ENCODE measurements at regions not wholly inside any gene's neighbourhood (a gene's known extent, or its start where the extent isn't known, plus 50 kb on each side); places are given as distances from the start of the nearest gene placed in this dataset.

DNA sequence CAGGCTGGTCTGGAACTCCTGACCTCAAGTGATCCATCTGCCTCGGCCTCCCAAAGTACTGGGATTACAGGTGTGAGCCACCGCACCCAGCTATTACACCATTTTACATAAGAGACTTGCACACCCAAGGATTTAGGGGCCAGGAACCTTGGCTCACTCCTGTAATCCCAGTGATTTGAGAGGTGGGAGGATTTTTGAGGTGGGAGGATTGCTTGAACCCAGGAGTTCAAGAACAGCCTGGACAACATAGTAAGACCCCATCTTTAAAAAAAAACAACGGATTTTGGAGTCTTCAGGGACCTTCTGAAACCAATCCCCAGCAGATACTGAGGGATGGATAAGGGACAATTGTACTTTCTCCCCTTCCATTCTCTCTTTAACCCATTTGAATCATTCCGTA, 55.3 kb upstream of the PIM1 start:
- H3K4me3 ChIP-seq (ENCODE audit: low read depth, low read length) = no peak overlapping the region
- TF ChIP-seq, protein P1, sequence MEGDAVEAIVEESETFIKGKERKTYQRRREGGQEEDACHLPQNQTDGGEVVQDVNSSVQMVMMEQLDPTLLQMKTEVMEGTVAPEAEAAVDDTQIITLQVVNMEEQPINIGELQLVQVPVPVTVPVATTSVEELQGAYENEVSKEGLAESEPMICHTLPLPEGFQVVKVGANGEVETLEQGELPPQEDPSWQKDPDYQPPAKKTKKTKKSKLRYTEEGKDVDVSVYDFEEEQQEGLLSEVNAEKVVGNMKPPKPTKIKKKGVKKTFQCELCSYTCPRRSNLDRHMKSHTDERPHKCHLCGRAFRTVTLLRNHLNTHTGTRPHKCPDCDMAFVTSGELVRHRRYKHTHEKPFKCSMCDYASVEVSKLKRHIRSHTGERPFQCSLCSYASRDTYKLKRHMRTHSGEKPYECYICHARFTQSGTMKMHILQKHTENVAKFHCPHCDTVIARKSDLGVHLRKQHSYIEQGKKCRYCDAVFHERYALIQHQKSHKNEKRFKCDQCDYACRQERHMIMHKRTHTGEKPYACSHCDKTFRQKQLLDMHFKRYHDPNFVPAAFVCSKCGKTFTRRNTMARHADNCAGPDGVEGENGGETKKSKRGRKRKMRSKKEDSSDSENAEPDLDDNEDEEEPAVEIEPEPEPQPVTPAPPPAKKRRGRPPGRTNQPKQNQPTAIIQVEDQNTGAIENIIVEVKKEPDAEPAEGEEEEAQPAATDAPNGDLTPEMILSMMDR (IDR thresholded peaks at IDR 0.05; ENCODE audit: low read depth, low read length, missing control alignments) = no peak
- DNase-seq (ENCODE audit: low read depth) = no peak

DNA sequence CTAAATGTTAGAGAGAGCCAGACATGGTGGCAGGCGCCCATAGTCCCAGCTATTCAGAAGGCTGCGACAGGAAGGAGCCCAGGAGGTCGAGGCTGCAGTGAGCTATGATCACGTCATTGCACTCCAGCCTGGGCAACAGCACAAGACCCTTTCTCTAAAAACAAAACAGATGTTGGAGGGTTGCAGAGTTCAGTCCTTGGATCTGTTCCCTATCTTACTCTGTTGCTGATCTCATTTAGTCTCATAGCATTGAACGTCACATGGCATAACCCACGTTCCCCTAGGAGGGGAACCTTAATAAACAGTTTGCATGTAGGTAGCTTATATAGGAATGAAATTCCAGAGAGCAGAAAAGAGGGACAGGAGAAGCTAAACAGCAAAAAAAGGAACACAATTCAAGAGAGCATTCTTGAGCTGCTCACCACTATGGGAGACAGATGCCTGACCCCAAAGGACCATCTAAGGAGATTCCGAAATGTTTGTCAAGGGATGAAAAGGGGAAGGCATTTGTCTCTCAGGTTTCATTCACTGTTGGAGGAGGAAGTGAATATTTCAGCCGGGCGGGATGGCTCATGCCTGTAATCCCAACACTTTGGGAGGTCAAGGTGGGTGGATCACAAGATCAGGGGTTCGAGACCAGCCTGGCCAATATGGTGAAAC, 54.6 kb upstream of the PIM1 start:
- TF ChIP-seq, protein P1 (IDR thresholded peaks at IDR 0.05; ENCODE audit: low read depth, low read length, missing control alignments) = no peak
- no peak for DNase-seq (ENCODE audit: low read depth)
- H3K4me3 ChIP-seq (ENCODE audit: low read depth, low read length) = no peak overlapping the region

DNA sequence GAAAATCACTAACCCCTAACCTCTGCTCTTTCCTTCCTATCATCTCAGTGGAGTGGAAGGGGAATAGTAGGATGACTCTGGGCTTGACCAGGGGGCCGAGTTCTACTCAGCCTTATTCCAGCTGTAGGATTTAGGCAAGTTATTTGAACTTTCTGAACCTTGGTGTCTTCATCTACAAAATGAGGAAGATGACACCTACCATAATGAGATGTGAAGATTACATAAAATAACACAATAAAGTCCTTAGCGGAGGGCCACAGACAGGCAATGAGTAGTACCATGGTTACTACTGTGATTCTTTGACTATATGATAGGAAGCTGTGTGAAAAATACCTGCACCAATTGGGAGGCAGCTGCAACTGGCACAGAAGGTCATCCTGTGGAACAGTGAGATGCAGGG, 53.6 kb upstream of the PIM1 start:
- DNase-seq (ENCODE audit: low read depth) = no peak
- no peak overlapping the region for H3K4me3 ChIP-seq (ENCODE audit: low read depth, low read length)
- TF ChIP-seq, protein P1 (IDR thresholded peaks at IDR 0.05; ENCODE audit: low read depth, low read length, missing control alignments) = no peak

DNA sequence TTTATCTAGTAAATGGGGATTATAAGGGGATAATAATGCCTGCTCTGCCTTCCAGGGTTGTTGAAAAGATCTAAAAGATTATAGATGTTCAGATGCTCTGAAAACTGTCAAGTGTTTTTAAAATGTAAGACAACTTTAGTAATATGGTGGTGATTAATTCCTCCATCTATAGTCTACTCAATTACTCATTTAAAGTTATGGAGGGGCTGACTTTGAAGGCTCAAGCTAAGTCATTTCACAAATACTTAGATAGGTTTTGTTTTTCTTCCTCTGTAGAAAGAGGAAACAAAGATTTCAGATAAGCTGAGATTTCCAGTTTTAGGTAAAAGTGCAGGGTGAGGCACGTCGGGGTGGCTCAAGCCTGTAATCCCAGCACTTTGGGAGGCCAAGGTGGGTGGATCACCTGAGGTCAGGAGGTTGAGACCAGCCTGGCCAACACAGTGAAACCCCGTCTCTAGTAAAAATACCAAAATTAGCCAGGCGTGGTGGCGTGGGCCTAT, 50.5 kb upstream of the PIM1 start:
- no peak for DNase-seq (ENCODE audit: low read depth)
- no peak overlapping the region for H3K4me3 ChIP-seq (ENCODE audit: low read depth, low read length)
- TF ChIP-seq, protein P1 (IDR thresholded peaks at IDR 0.05; ENCODE audit: low read depth, low read length, missing control alignments) = no peak
